ENCODE measurements at regions not wholly inside any gene's neighbourhood (a gene's known extent, or its start where the extent isn't known, plus 50 kb on each side); places are given as distances from the start of the nearest gene placed in this dataset.

GRCh38 chr6:97473979-97474378 lies 191.0 kb upstream of the MMS22L start (continued):
- TF ChIP-seq CBFB (IDR thresholded peaks at IDR 0.05; ENCODE audit: low read depth): no peak
- TF ChIP-seq SMAD5 (IDR thresholded peaks at IDR 0.05; ENCODE audit: low read depth): no peak
- no peak for TF ChIP-seq STAT1 (conservative IDR thresholded peaks at IDR 0.05)
- no peak for TF ChIP-seq BMI1 (IDR thresholded peaks at IDR 0.05; ENCODE audit: borderline replicate concordance)
- TF ChIP-seq TARDBP (IDR thresholded peaks at IDR 0.05; ENCODE audit: borderline replicate concordance): no peak
- TF ChIP-seq FOXM1 (IDR thresholded peaks at IDR 0.05; ENCODE audit: low read depth, low read length): no peak
- no peak for TF ChIP-seq SIN3A (IDR thresholded peaks at IDR 0.05; ENCODE audit: low read depth, low read length)
- TF ChIP-seq YY1 (IDR thresholded peaks at IDR 0.05; ENCODE audit: low read depth, low read length): no peak
- TF ChIP-seq SP1 (IDR thresholded peaks at IDR 0.05; ENCODE audit: low read depth, low read length): no peak

DNA sequence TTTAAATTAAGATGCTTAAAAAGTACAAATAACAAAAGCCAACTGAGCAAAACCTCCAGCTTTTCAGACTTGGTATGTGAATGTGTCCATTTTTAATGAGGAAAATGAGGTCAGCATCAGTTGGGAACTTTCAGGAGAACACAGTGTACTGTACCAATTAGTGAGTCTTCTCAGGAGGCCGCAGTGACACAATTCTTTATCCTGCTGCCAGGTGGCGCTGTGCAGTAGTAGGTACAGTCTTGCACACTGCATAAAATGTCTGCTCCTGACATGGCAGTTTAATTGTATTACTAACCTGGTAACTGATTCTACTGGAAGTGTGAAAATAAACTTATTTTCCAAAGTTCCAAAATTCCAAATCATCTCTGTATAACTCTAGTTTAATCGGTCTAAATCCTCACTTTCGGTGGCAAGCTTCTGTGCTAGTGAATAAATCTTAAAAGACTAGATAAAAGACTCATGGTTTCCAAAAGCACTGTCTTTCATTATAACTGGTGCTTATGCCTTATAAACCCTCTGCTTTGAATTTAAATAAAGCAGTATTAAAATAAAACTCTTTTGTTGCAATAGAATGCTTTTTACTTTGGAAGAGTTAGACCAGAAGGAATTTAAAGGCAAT lies 214.8 kb upstream of the MMS22L start:
- Histone ChIP-seq H2AFZ (ENCODE audit: control insufficient read depth, low read depth, low read length) (0 out of 2 replicates have a peak overlapping the region, but pooled peaks have one; percentile 13), H4K20me1 (ENCODE audit: control insufficient read depth, insufficient read depth) (no peaks in the 10 kb centered on the region), H3K4me1 (ENCODE audit: control insufficient read depth, insufficient read depth, low read length) (no peaks in the 10 kb centered on the region), H3K9me3 (replicated peaks; ENCODE audit: control insufficient read depth, insufficient read depth, low read length) (no peaks in the 10 kb centered on the region), H3K79me2 (ENCODE audit: control insufficient read depth, insufficient read depth, low read length) (no peaks in the 10 kb centered on the region), H3K27ac (ENCODE audit: control insufficient read depth, insufficient read depth) (no peak overlapping the region), H3K36me3 (ENCODE audit: control insufficient read depth in 2 of 2, insufficient read depth in 2 of 2, low read length in 1 of 2) (no peaks in the 10 kb centered on the region), H3K27me3 (replicated peaks in 1 of 2; ENCODE audit: control insufficient read depth in 2 of 2, insufficient read depth in 2 of 2, low read length in 1 of 2) (no peaks in the 10 kb centered on the region), H3K9ac (ENCODE audit: control insufficient read depth, insufficient read depth, low read length) (no peak overlapping the region), H3K4me3 (no peak overlapping the region), H3K4me2 (ENCODE audit: control insufficient read depth, insufficient read depth) (no peak overlapping the region)
- in situ Hi-C loops (cut with MboI): loop anchor here (5.0 to 25.0 kb wide), 2 partner anchors 1349 to 1614 kb away; no protein-coding TSS in a partner anchor
- intact Hi-C loops (cut with micrococcal nuclease; ENCODE audit: unreplicated experiment): loop anchor here (1.0 to 5.0 kb wide), 4 partner anchors 427 to 1621 kb away; no protein-coding TSS in a partner anchor
- WGBS (ENCODE audit: insufficient coverage, insufficient replicate concordance, low lambda C conversion rate, missing lambda C conversion rate): 34% methylated on average over 4 of the region's 4 CpGs
- ChIA-PET POLR2A (no interaction called here), SMC1A (ENCODE audit: uncharacterized antibody, unreplicated experiment) (interaction anchor here (0.7 to 2.2 kb wide), 4 partner anchors 215 to 1621 kb away, joined by 3 to 9 read pairs (median 4); no protein-coding TSS in a partner anchor), RAD21 (ENCODE audit: unreplicated experiment) (interaction anchor here (1.3 to 1.4 kb wide), 2 partner anchors 11 to 1621 kb away, joined by 3 to 4 read pairs; no protein-coding TSS in a partner anchor), CTCF (interaction anchor here (0.8 to 2.0 kb wide), 14 partner anchors 10 to 1622 kb away, joined by 3 to 8 read pairs (median 4); no protein-coding TSS in a partner anchor)
- DNase-seq (ENCODE audit: low read depth, low spot score) (peak; percentile 12), ATAC-seq (peak; percentile 100), FAIRE-seq (peak; percentile 94)
- TF ChIP-seq CHD1 (IDR thresholded peaks at IDR 0.05; ENCODE audit: low read depth, low read length): no peak
- peak; percentile 90 for TF ChIP-seq YY1 (IDR thresholded peaks at IDR 0.05; ENCODE audit: low read depth, low read length)
- TF ChIP-seq POU2F2 (IDR thresholded peaks at IDR 0.05; ENCODE audit: borderline replicate concordance, low read depth, low read length): no peak
- peak; percentile 78 for TF ChIP-seq RAD21 (IDR thresholded peaks at IDR 0.05; ENCODE audit: insufficient read depth, low read depth, low read length)
- TF ChIP-seq, protein P1, sequence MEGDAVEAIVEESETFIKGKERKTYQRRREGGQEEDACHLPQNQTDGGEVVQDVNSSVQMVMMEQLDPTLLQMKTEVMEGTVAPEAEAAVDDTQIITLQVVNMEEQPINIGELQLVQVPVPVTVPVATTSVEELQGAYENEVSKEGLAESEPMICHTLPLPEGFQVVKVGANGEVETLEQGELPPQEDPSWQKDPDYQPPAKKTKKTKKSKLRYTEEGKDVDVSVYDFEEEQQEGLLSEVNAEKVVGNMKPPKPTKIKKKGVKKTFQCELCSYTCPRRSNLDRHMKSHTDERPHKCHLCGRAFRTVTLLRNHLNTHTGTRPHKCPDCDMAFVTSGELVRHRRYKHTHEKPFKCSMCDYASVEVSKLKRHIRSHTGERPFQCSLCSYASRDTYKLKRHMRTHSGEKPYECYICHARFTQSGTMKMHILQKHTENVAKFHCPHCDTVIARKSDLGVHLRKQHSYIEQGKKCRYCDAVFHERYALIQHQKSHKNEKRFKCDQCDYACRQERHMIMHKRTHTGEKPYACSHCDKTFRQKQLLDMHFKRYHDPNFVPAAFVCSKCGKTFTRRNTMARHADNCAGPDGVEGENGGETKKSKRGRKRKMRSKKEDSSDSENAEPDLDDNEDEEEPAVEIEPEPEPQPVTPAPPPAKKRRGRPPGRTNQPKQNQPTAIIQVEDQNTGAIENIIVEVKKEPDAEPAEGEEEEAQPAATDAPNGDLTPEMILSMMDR (IDR thresholded peaks at IDR 0.05 in 2 of 3, conservative IDR thresholded peaks at IDR 0.05 in 1 of 3; ENCODE audit: control insufficient read depth in 2 of 3, extremely low read depth in 1 of 3, insufficient read depth in 1 of 3, low read depth in 3 of 3, low read length in 3 of 3): peak; percentile 80 to 85 (median 84)
- peak; percentile 90 for TF ChIP-seq SMC3 (IDR thresholded peaks at IDR 0.05; ENCODE audit: borderline replicate concordance, low read length)
- TF ChIP-seq, protein P2, sequence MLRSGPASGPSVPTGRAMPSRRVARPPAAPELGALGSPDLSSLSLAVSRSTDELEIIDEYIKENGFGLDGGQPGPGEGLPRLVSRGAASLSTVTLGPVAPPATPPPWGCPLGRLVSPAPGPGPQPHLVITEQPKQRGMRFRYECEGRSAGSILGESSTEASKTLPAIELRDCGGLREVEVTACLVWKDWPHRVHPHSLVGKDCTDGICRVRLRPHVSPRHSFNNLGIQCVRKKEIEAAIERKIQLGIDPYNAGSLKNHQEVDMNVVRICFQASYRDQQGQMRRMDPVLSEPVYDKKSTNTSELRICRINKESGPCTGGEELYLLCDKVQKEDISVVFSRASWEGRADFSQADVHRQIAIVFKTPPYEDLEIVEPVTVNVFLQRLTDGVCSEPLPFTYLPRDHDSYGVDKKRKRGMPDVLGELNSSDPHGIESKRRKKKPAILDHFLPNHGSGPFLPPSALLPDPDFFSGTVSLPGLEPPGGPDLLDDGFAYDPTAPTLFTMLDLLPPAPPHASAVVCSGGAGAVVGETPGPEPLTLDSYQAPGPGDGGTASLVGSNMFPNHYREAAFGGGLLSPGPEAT (IDR thresholded peaks at IDR 0.05; ENCODE audit: low read depth): 0 out of 2 replicates have a peak, but pooled peaks have one; percentile 22
- no TSS peak for BruUV-seq (replicated peaks)

All from GM12878 (cell line).